ENCODE measurements at regions not wholly inside any gene's neighbourhood (a gene's known extent, or its start where the extent isn't known, plus 50 kb on each side); places are given as distances from the start of the nearest gene placed in this dataset.

DNA sequence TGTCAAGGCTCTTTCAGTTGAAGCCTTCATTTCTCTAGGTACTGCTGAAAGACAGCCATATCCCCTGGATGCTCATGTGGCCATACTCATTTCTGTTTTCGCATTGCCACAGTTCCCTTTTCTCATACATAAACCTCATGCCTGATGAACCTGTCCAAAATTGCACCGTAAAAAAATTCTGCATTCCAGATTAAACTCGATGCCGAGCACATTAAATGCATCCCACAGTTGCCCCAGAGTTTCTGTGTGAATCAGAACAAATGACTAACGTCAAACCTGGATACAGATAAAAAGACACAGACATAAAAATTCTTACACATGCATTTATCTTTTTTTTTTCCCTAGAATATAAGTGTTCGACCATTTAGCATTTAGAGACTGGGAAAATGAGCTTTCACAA is 288.2 kb downstream of the COG6 start:
- H3K27ac ChIP-seq (ENCODE audit: extremely low read depth, low read depth, low read length) = no peak overlapping the region
- H3K4me1 ChIP-seq (ENCODE audit: control insufficient read depth, insufficient read depth, low read length) = no peaks in the 10 kb centered on the region
- H3K36me3 ChIP-seq (ENCODE audit: control insufficient read depth in 2 of 2, insufficient read depth in 1 of 2, low read length in 2 of 2) = no peaks in the 10 kb centered on the region
- CTCF ChIA-PET = interaction anchor here (0.6 to 2.1 kb wide), 5 partner anchors 10 to 365 kb away, joined by 3 to 5 read pairs (median 3); no protein-coding TSS in a partner anchor
- TF ChIP-seq RBAK (tag by site-specific recombination; IDR thresholded peaks at IDR 0.05) = no peak
- no peak for TF ChIP-seq ZNF146 (tag by site-specific recombination; IDR thresholded peaks at IDR 0.05)
- TF ChIP-seq ZNF148 (tag by site-specific recombination; IDR thresholded peaks at IDR 0.05; ENCODE audit: borderline replicate concordance) = no peak
- TF ChIP-seq ZSCAN23 (tag by site-specific recombination; IDR thresholded peaks at IDR 0.05) = no peak
- no peak for TF ChIP-seq ZNF670 (tag by site-specific recombination; IDR thresholded peaks at IDR 0.05; ENCODE audit: low read depth)
- no peak for TF ChIP-seq ZBTB21 (tag by site-specific recombination; IDR thresholded peaks at IDR 0.05)
- TF ChIP-seq ZNF621 (tag by site-specific recombination; IDR thresholded peaks at IDR 0.05) = no peak
- no peak for TF ChIP-seq ZNF510 (tag by site-specific recombination; IDR thresholded peaks at IDR 0.05; ENCODE audit: insufficient replicate concordance)
- TF ChIP-seq PRDM2 (tag by site-specific recombination; IDR thresholded peaks at IDR 0.05; ENCODE audit: borderline replicate concordance) = no peak
- TF ChIP-seq ZNF248 (tag by site-specific recombination; IDR thresholded peaks at IDR 0.05) = no peak
- no peak for TF ChIP-seq BCL6B (tag by site-specific recombination; IDR thresholded peaks at IDR 0.05)
- TF ChIP-seq, protein P1, sequence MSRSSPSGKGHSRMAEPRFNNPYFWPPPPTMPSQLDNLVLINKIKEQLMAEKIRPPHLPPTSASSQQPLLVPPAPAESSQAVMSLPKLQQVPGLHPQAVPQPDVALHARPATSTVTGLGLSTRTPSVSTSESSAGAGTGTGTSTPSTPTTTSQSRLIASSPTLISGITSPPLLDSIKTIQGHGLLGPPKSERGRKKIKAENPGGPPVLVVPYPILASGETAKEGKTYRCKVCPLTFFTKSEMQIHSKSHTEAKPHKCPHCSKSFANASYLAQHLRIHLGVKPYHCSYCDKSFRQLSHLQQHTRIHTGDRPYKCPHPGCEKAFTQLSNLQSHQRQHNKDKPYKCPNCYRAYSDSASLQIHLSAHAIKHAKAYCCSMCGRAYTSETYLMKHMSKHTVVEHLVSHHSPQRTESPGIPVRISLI (tag by site-specific recombination; IDR thresholded peaks at IDR 0.05) = no peak
- TF ChIP-seq, protein P2, sequence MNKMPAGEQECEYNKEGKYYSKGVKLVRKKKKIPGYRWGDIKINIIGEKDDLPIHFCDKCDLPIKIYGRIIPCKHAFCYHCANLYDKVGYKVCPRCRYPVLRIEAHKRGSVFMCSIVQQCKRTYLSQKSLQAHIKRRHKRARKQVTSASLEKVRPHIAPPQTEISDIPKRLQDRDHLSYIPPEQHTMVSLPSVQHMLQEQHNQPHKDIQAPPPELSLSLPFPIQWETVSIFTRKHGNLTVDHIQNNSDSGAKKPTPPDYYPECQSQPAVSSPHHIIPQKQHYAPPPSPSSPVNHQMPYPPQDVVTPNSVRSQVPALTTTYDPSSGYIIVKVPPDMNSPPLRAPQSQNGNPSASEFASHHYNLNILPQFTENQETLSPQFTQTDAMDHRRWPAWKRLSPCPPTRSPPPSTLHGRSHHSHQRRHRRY (tag by site-specific recombination; IDR thresholded peaks at IDR 0.05) = no peak
- H3K4me3 ChIP-seq (ENCODE audit: low read depth, low read length) = no peak overlapping the region
- POLR2A ChIA-PET = no interaction called here
- H3K9me3 ChIP-seq (ENCODE audit: control insufficient read depth, insufficient read depth, low read depth, low read length) = no peaks in the 10 kb centered on the region
